ENCODE measurements at regions not wholly inside any gene's neighbourhood (a gene's known extent, or its start where the extent isn't known, plus 50 kb on each side); places are given as distances from the start of the nearest gene placed in this dataset.
"Not testable (repeated sequence)": the region's sequence is repeated elsewhere in the genome, so short reads cannot be mapped to it uniquely, and the experiment has no call there.

DNA sequence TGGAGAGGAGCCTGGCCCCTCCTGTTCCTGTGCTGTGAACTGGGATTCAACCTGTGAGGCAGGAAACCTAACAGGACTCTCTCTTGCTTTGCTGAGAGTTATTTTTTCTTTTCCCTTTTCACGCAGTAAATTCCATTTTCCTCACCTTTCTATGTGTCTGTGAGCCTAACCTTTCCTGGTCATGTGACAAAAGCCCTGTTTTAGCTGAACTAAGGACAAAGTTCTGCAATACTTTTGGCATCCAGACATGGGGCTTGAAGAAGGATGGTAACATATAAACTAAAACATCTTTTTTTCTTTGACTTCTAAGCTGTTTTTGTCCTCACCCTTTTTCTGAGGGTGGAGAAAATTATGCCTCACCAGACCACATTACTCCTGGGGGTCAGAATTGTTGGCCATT is 368.5 kb downstream of the HTR1B start:
- no peak for DNase-seq
- no peaks in the 10 kb centered on the region for H3K36me3 ChIP-seq
- no peaks in the 10 kb centered on the region for H3K27me3 ChIP-seq
- no peaks in the 10 kb centered on the region for H3K9me3 ChIP-seq
- no peak overlapping the region for H3K4me3 ChIP-seq
- no peaks in the 10 kb centered on the region for H3K4me1 ChIP-seq
- no peak for TF ChIP-seq POLR2A (IDR thresholded peaks at IDR 0.05)
- no peak for TF ChIP-seq CTCF (IDR thresholded peaks at IDR 0.05)
- H3K27ac ChIP-seq, result no peak overlapping the region

DNA sequence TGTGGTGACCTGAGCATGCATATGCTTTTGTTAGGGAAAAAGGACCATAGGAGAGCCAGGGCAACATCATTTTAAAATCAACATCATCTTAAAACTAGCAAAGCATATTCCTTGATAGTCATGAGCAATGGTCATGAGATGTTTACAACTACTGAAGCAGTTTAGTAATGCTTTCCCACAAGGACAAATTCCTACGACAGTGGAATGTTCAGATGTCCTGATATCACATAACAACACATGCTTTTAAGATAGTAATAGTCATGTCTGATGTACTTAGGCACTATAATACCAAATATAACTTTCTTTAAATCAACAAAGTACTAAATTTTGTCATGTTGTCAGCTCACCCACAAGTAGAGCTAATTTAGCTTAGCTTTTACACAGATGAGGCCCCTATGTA is 370.3 kb downstream of the HTR1B start:
- no peak for DNase-seq
- TF ChIP-seq POLR2A (IDR thresholded peaks at IDR 0.05) (no peak), CTCF (IDR thresholded peaks at IDR 0.05) (no peak)
- Histone ChIP-seq H3K36me3 (no peaks in the 10 kb centered on the region), H3K4me3 (no peak overlapping the region), H3K27ac (no peak overlapping the region), H3K27me3 (no peaks in the 10 kb centered on the region), H3K9me3 (no peaks in the 10 kb centered on the region), H3K4me1 (no peaks in the 10 kb centered on the region)

- Histone ChIP-seq H3K4me3 (no peak overlapping the region), H3K36me3 (no peaks in the 10 kb centered on the region), H3K9me3 (no peaks in the 10 kb centered on the region), H3K4me1 (no peaks in the 10 kb centered on the region), H3K27ac (no peak overlapping the region), H3K27me3 (no peaks in the 10 kb centered on the region)
- TF ChIP-seq POLR2A (IDR thresholded peaks at IDR 0.05), result no peak
- TF ChIP-seq CTCF (IDR thresholded peaks at IDR 0.05), result no peak
- no peak for DNase-seq
These were observed 373.5 kb downstream of the HTR1B start for GRCh38 chr6:77089776-77090175.

- H3K4me1 ChIP-seq, H3K27me3 ChIP-seq, H3K27ac ChIP-seq, H3K4me3 ChIP-seq, H3K36me3 ChIP-seq, H3K9me3 ChIP-seq, DNase-seq: not testable (repeated sequence)
These were observed 375.4 kb downstream of the HTR1B start for GRCh38 chr6:77087794-77088318.

- H3K4me1 ChIP-seq, result no peaks in the 10 kb centered on the region
- H3K36me3 ChIP-seq, result no peaks in the 10 kb centered on the region
- TF ChIP-seq POLR2A (IDR thresholded peaks at IDR 0.05) (no peak), CTCF (IDR thresholded peaks at IDR 0.05) (no peak)
- no peak for DNase-seq
- H3K4me3 ChIP-seq, result no peak overlapping the region
- H3K9me3 ChIP-seq, result no peaks in the 10 kb centered on the region
- no peak overlapping the region for H3K27ac ChIP-seq
- no peaks in the 10 kb centered on the region for H3K27me3 ChIP-seq
These were observed 389.1 kb downstream of the HTR1B start for GRCh38 chr6:77074037-77074713.

GRCh38 chr6:77073410-77073760 is 389.9 kb downstream of the HTR1B start:
- Histone ChIP-seq H3K9me3 (no peaks in the 10 kb centered on the region), H3K4me1 (no peaks in the 10 kb centered on the region), H3K36me3 (no peaks in the 10 kb centered on the region), H3K27me3 (no peaks in the 10 kb centered on the region), H3K4me3 (no peak overlapping the region), H3K27ac (no peak overlapping the region)
- TF ChIP-seq CTCF (IDR thresholded peaks at IDR 0.05), result no peak
- TF ChIP-seq POLR2A (IDR thresholded peaks at IDR 0.05), result no peak
- no peak for DNase-seq

All from Peyer's patch (tissue), 4 donors.